Midbrain (tissue), 1 donor: ENCODE measurements at regions not wholly inside any gene's neighbourhood (a gene's known extent, or its start where the extent isn't known, plus 50 kb on each side); places are given as distances from the start of the nearest gene placed in this dataset.
A peak's percentile ranks its signal among the peaks of the same experiment; 100 is the strongest.
"Not testable (repeated sequence)": the region's sequence is repeated elsewhere in the genome, so short reads cannot be mapped to it uniquely, and the experiment has no call there.

Experiments used
- DNase-seq: peaks from one replicate; lab custom pipeline; 2025; lab: John Stamatoyannopoulos, UW

DNA sequence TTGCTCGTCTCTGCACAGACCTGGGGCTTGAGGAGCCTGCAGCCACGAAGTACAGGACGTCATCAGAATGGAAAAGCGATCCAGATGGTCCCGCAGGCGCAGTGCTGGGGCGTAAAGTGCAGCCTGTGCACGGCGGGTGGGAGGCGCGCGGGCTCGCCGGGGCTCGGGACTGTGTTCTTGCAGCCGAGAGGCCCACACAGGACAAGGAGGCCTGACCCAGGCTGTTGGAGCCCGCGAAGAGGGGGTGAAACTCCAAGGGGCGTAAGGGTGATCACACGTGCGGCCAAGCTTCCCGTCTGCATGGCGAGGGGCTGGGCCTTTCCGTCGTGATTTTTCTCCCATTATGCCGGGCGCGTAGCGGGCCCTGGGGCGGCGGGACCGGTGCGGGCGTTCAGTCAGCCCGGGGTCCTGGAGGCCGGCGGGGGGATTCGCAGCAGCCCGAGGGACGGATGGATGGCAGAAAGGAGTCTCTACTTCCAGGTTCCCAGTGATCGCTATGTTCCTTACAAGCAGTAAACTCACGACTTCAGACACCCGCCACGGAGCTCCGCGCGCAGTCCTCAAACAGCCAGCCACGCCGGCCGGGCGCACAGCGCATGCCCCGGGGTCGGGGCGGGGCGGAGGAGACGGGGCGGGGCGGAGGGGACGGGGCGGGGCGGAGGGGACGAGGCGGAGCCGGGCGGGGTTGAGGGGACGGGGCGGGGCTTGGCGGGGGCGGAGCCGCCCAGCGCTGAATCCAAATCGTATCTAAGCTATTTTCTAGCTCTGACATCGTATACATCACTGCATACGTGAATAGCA is 141.0 kb upstream of the KCNJ18 start:
- DNase-seq = peak; percentile 89

GRCh38 chr17:21558921-21559320 is 133.4 kb upstream of the KCNJ18 start:
- DNase-seq = not testable (repeated sequence)

GRCh38 chr17:21564262-21564661 is 128.1 kb upstream of the KCNJ18 start:
- DNase-seq = no peak

DNA sequence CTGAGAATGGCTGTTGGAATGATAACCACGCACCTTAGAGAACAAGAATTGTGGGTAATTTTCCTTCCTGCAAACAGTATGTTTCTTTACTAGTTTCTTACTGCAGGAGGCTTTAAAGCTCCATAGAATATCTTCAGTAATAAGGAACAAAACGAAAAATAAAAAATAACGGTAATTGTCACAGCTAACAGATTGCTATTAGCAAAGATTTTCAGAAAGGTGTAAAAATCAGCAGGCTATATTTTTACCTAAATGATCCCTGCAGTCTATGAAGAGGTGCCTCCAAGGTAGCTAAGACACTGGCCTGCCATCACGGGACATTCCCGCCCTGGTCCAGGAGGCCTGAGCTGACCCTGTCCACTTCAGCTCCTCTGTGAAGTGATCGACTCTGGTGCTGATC is 127.6 kb upstream of the KCNJ18 start:
- DNase-seq = not testable (repeated sequence)

DNA sequence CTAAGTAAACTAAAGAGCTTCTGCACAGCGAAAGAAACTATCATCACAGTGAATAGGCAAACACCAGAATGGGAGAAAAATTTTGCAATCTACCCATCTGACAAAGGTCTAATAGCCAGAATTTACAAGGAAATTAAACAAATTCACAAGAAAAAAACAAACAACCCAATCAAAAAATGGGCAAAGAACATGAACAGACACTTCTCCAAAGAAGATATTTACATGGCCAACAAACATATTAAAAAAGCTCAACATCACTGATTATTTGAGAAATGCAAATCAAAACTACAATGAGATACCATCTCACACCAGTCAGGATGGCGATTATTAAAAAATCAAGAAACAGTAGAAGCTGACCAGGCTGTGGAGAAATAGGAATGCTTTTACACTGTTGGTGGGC is 121.9 kb upstream of the KCNJ18 start:
- not testable (repeated sequence) for DNase-seq

- DNase-seq = not testable (repeated sequence)
These were observed 120.2 kb upstream of the KCNJ18 start for GRCh38 chr17:21572148-21572547.

GRCh38 chr17:21573271-21573960 is 118.9 kb upstream of the KCNJ18 start:
- not testable (repeated sequence) for DNase-seq

- DNase-seq = peak; percentile 68
These were observed 118.2 kb upstream of the KCNJ18 start for GRCh38 chr17:21573961-21574610.

GRCh38 chr17:21574611-21575255 is 117.6 kb upstream of the KCNJ18 start:
- DNase-seq = not testable (repeated sequence)

- not testable (repeated sequence) for DNase-seq
These were observed 113.5 kb upstream of the KCNJ18 start for GRCh38 chr17:21578783-21579182.

DNA sequence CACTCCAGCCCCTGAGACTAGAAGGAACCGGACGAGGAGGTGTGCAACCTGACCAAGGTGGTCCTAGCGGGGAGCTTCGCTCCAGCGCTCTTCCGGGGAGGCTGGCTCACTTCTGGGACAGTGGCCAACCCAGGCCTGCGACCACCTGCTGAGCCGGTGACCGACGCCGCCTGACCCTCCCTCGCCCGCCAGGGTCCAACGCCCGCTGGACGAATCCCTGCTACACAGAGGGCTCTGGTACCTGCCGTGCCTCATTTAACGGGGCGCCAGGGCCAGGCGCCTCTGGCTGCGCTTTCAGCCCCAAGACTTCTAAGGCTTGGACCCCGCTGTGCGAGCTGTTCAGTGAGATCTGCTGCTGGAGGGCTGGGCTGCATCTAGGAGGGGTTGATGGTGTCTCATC is 99.5 kb upstream of the KCNJ18 start:
- no peak for DNase-seq

- not testable (repeated sequence) for DNase-seq
These were observed 98.7 kb upstream of the KCNJ18 start for GRCh38 chr17:21593452-21594105.

DNA sequence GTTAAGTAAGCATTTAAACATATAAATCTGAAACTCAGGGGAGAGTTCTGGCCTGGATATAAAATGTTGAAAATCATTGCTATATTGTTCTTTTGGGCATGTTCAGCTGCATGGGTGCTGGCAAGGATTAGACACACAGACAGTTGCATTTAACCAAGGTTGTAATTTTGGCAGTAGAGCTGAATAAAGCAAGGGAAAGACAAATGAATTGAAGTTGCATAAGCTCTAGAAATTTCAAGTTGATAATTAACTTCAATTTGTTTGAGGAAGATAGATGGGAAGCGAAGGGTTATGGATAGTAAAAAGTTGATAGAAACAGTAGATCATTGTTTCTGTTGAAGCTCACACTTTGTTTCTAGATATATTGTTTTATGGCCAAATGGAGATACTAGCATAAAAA is 97.2 kb upstream of the KCNJ18 start:
- no peak for DNase-seq

GRCh38 chr17:21602176-21602575 is 90.1 kb upstream of the KCNJ18 start:
- no peak for DNase-seq

GRCh38 chr17:21603292-21603691 is 89.0 kb upstream of the KCNJ18 start:
- DNase-seq = not testable (repeated sequence)

GRCh38 chr17:21611443-21611842 is 80.9 kb upstream of the KCNJ18 start:
- not testable (repeated sequence) for DNase-seq

GRCh38 chr17:21612123-21613070 is 79.9 kb upstream of the KCNJ18 start:
- not testable (repeated sequence) for DNase-seq

- DNase-seq = no peak
These were observed 79.3 kb upstream of the KCNJ18 start for GRCh38 chr17:21613071-21613429.

- DNase-seq = not testable (repeated sequence)
These were observed 65.3 kb upstream of the KCNJ18 start for GRCh38 chr17:21626987-21627386.
